KOPT-K1 (cell line): ENCODE measurements at regions not wholly inside any gene's neighbourhood (a gene's known extent, or its start where the extent isn't known, plus 50 kb on each side); places are given as distances from the start of the nearest gene placed in this dataset.

ENCODE experiments used
- H3K27ac ChIP-seq: fragments of 200-600 bp; sonication (generic); 2 replicates; pipeline ENCODE4 v1.5.1; 2016; ENCODE audit warnings: antibody characterized with exemption, mild to moderate bottlenecking, low read depth, low read length; ENCODE audit not compliant: poor library complexity, severe bottlenecking
- H3K36me3 ChIP-seq: fragments of 200-600 bp; sonication (generic); 2 replicates; pipeline ENCODE4 v1.5.1; 2017; ENCODE audit warnings: antibody characterized with exemption, mild to moderate bottlenecking, low read length, moderate library complexity; ENCODE audit not compliant: insufficient read depth
- H3K9me3 ChIP-seq: fragments of 200-600 bp; sonication (generic); 2 replicates; pipeline ENCODE4 v1.5.1; 2017; ENCODE audit warnings: antibody characterized with exemption, low read length, mild to moderate bottlenecking; ENCODE audit not compliant: insufficient read depth, poor library complexity, severe bottlenecking

DNA sequence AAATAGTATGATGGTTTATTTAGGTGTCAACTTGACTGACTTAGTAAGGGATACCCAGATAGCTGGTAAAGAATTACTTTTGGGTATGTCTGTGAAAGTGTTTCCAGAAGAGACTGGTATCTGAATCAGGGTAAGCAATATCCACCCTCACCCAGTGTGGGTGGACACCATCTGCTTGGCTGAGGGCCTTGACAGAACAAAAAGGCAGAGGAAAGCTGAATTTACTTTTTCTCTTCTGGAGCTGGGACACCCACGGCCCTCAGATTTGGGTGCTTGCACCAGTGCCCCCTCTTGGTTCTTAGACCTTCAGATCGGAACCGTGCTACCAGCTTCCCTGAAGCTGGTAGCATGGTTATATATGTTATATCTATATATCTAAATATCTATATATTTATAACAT is 489.5 kb upstream of the MPDZ start:
- H3K27ac ChIP-seq = no peak overlapping the region
- H3K9me3 ChIP-seq = no peaks in the 10 kb centered on the region
- H3K36me3 ChIP-seq = no peaks in the 10 kb centered on the region

DNA sequence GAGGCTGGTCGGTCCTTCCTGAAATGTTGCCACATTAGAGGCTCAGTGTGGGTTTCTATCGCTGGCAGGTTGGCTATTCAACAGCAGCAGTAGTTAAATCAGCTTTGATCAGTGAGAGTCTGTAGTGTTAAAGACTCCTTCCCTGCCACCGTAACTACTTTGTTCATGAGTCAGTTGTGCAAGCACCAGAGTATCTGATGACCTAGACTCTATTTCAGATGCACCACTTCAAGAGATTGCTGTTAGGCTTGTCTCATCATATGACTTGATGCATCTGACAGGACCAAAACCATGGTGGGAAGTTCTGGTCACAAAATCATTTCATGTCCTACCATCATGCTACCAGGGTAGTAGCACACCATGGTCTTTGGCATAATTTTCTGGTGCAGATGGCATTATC is 482.7 kb upstream of the MPDZ start:
- no peaks in the 10 kb centered on the region for H3K9me3 ChIP-seq
- no peak overlapping the region for H3K27ac ChIP-seq
- H3K36me3 ChIP-seq = no peaks in the 10 kb centered on the region

DNA sequence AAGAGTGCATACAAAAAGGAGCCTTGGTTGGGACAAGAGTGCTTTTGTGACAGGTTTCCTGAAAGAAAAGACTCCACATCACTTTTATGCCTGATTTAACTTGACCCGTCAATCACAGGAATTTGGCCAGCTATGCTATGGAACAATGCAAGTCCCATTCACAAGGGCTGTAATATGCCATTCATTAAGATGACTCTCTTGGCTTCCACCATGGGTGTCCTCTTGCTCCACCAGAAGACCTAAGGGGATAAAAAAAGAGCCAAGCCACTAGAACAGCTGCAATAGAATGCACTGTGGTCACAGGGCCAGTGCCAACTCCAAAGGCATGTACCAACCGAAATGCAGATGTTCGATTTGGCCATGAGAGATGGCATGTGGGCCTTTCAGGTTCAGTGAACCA is 480.1 kb upstream of the MPDZ start:
- no peaks in the 10 kb centered on the region for H3K9me3 ChIP-seq
- no peak overlapping the region for H3K27ac ChIP-seq
- H3K36me3 ChIP-seq = no peaks in the 10 kb centered on the region

DNA sequence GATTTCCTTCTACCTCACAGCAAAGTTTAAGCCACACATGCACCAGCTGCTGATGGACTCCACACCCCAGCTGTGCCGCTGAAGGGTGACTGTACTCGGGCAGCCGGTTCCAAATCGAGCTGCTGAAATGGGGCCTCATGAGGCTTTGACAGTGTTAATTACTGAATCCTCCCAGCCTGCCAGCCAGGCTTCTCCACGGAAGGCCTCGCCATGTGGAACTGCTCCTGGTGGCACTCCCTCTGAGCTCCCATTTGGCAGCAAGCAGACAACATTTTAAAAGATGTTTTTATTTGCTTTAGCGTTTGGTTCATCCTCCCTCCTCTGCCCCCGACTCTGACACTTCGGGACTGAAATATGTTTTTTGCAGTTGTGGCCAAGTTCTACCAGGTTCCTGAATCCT is 479.4 kb upstream of the MPDZ start:
- no peak overlapping the region for H3K27ac ChIP-seq
- no peaks in the 10 kb centered on the region for H3K36me3 ChIP-seq
- H3K9me3 ChIP-seq = no peaks in the 10 kb centered on the region

DNA sequence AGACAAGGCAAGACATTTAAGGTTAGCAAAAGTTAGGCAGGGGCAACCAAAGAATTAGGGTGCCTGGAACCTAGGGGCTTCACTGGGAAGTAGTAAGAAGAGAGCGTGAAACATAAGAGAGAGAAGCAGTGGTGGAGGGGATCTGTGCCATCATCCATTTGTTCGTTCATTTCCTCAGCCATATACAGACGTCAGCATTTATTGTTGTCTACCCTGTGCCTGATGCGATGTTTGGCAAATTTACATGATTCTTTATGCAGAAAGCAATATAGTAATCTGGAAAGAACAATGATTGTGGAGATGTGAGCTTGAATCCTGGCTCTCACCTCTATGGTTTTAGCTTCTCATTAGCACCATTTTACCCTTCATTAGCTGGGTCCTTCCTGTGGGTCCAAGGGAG is 477.5 kb upstream of the MPDZ start:
- no peaks in the 10 kb centered on the region for H3K9me3 ChIP-seq

DNA sequence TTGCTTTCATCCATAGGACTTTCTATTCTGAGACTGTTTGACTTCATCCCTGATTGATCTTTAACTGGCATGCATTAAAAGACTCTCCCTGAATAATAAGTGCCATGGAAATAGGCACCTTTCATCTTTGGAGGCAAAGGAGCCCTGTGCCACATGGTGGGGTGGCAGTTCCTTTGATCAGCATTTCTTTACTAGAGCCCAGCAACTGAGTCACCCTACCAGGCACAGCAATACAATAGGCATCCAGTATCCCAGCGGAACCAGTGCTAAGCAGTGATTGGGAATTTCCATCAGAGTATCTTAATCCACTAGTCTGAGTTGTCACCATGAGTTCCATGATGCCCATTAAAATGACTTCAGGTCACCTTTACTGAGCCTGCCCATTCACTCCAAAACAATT is 476.1 kb upstream of the MPDZ start:
- no peaks in the 10 kb centered on the region for H3K9me3 ChIP-seq
- no peaks in the 10 kb centered on the region for H3K36me3 ChIP-seq
- H3K27ac ChIP-seq = no peak overlapping the region

More for the DNA sequence above, 477.5 kb upstream of the MPDZ start:
- Histone ChIP-seq H3K27ac (no peak overlapping the region), H3K36me3 (no peaks in the 10 kb centered on the region)

DNA sequence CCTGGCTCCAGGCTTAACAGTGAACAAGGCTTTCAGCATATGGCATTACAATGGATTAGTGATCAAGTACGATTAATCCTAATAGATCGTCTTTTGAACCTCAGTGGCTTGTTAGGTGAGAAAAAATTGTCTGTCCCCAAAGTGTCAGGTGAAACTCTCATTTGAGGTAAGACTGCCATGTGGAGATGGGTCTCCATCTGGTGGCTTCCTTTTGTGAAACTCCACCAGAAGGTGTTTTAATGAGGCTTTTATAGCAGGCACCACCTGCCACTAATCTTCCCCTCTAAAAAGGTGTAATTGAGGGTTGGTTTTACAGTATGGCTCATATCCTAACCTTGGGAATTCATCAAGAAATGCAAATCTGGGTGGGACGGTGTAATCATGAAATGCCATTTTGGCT is 471.1 kb upstream of the MPDZ start:
- no peaks in the 10 kb centered on the region for H3K36me3 ChIP-seq
- no peak overlapping the region for H3K27ac ChIP-seq
- H3K9me3 ChIP-seq = no peaks in the 10 kb centered on the region

DNA sequence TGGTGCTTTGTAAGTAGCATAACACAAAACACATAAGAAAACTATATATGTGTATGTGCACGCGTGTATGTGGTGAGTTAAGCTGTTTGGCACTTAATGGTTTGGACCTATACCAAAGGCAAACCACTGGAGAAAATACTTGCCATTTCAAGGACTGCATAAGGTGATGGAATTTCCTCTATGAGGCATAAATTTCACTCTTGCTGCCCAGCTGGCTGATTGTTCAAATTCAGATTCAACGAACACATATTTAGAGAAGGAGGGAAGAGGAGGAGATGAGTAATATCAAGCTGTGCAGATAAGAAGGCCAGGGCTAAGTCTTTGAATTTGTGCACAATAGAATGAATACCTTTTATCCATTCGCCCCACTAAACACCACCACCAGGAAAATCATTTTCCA is 470.6 kb upstream of the MPDZ start:
- Histone ChIP-seq H3K36me3 (no peaks in the 10 kb centered on the region), H3K9me3 (no peaks in the 10 kb centered on the region), H3K27ac (no peak overlapping the region)

DNA sequence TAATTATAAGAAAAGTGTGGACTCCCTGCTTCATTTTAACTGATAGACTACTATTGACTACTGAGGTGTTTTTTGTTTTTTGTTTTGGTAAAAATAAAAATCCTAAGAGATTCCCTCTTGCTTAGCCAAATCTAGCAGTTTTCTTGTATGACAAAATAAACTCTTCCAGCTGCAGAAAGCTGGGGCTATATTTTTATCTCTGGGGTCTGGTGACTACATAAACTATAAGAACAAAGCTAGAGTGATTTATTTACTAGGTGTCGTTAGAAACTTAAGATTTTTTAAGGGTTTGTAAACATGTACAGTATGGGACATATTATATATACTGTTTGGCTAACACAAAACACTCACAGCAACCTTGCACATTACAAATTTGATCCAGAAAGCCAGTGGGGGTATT is 467.4 kb upstream of the MPDZ start:
- Histone ChIP-seq H3K27ac (no peak overlapping the region), H3K36me3 (no peaks in the 10 kb centered on the region), H3K9me3 (no peaks in the 10 kb centered on the region)

DNA sequence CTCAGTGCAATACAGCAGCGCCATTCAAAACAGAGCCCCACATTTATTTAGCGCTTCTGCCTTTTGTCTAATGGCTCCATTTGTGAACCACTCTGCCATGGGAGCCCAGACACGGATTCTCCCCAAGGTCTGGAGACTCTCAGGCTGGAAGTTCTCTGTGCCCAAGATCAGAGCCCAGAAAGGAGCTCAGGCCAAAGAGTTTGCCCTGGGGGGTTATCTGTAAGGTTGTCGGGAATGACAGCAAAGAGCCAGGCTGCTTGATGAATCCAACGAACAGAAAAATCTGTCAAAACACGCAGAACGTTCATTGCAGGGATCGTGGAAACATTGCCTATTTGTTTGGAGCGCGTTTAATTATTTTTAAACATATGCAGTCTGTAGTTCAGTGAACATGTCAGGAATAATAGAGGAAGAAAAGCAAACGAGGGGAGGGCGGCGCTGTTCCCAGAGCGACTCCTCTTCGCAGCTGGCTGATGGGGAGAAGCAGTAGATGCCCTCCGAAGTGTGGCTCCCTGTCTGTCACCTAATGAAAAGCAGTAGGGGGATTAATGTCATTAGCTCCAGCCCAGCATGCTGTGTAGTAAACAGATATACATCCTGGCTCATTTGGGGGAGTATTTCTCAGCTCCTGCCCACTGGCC is 464.9 kb upstream of the MPDZ start:
- H3K27ac ChIP-seq = no peak overlapping the region
- H3K9me3 ChIP-seq = no peaks in the 10 kb centered on the region
- no peaks in the 10 kb centered on the region for H3K36me3 ChIP-seq

DNA sequence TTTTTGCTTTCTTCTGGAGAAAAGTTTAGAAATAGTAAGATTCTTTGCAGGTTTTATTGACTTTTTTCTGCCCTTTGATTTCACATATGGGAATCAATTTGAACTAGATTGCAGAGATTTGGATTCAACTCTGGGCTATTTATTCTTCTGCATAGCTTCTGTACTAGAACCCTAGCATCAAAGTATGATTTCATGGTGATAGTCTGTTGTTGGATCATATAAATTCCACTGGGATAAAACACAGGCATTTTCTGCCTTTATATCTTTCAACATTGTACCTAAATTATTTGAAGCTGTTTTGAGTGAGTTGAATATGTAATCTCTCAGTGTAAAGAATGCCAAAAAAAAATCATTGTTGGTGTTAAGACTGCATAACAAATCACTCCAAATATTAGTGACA is 458.4 kb upstream of the MPDZ start:
- H3K9me3 ChIP-seq = no peaks in the 10 kb centered on the region
- H3K27ac ChIP-seq = no peak overlapping the region
- no peaks in the 10 kb centered on the region for H3K36me3 ChIP-seq

DNA sequence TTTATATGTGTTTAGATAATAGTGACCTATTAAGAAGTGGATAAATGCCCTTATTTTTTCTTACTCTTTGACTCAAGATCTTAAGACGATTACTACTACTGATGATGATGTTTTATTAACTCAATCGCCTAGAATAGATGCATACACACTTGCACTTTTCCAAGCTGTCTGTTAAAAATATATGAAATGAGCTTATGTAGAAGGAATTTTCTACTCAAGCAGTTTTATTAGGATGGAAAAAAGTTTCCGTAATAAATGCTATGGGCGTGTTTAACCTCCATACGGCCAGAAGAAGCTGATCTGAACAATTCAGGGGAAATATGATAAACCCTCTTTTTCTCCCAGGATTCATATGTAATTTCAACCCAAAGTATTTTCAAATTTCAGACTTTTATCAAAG is 455.7 kb upstream of the MPDZ start:
- H3K36me3 ChIP-seq = no peaks in the 10 kb centered on the region
- H3K27ac ChIP-seq = no peak overlapping the region
- H3K9me3 ChIP-seq = no peaks in the 10 kb centered on the region

DNA sequence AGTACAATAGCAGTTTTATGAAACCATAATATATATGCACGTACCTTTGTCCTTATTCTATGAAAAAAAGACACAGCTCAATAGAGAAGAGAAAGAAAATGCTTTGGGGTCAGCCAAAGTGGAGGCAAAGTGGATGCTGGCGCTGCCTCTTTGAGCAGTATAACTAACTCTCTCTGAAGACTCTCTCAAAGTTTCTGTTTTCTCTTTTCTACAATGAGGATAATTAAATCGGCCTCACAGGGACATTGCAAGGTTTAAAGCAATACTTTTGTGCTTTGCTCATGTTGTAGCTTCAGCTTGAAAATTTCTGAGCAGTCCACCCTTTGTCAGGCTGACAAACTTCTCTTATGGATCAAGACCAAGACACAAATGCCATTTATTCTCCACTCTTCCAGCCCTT is 455.1 kb upstream of the MPDZ start:
- Histone ChIP-seq H3K9me3 (no peaks in the 10 kb centered on the region), H3K27ac (no peak overlapping the region), H3K36me3 (no peaks in the 10 kb centered on the region)

DNA sequence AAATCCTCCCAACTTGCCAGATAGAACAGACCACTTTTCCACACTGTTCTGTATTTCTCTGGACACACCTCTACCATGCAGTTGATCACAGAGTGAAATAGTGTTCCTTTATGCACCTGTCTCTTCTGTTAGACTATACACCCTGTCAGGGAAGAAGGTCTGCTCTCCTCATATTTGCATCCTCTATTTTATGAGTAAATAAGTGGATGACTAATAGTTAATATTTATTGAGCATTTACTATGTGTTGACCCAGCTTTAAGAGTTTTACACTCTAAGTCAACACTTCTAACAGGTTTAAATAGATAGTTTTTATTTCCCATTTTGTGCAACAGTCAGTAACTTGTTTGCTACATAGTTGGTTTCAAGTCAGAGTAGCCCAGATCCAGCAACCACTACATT is 452.8 kb upstream of the MPDZ start:
- no peaks in the 10 kb centered on the region for H3K36me3 ChIP-seq
- no peaks in the 10 kb centered on the region for H3K9me3 ChIP-seq
- H3K27ac ChIP-seq = no peak overlapping the region

DNA sequence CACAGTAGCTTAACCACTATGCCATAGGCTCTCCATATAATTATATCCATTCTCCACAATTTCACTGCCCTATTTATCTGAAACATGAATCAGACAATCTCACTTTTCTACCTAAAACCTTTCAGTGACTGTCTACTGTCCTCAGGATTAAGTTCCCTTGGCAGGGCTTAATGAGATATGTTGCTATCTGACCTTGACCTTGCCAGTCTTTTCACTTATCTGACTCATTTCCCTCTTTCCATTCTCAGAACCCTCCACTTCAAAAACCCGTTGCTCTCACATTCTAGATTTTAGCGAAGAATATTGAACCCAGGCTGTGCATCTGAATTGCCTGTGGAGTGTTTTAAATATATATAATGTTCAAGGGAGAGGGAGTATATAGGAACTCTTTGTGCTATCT is 452.1 kb upstream of the MPDZ start:
- H3K27ac ChIP-seq = no peak overlapping the region
- no peaks in the 10 kb centered on the region for H3K9me3 ChIP-seq
- H3K36me3 ChIP-seq = no peaks in the 10 kb centered on the region

DNA sequence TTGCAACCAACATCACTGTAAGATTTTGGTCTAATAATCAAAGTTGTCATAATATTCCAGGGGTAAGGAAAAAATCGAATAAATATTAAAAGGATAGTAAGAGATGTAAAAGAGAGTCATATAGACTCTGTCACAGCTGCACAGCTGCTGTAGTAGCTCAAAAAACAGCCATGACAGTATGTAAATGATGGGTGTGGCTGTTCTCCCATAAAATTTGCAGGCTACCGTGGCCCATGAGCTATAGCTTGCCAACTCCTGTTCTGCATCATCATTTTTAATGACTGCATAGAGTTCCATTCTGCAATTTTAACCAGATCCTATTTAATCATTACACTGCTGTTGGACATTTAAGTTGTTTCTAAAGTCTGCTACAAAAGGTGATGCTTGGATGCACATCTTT is 450.5 kb upstream of the MPDZ start:
- no peak overlapping the region for H3K27ac ChIP-seq
- H3K36me3 ChIP-seq = no peaks in the 10 kb centered on the region
- no peaks in the 10 kb centered on the region for H3K9me3 ChIP-seq
